ENCODE measurements at regions not wholly inside any gene's neighbourhood (a gene's known extent, or its start where the extent isn't known, plus 50 kb on each side); places are given as distances from the start of the nearest gene placed in this dataset.

- no peak for ATAC-seq
Measured at GRCh38 chr15:91689377-91689776, 164.1 kb upstream of the SLCO3A1 start.

GRCh38 chr15:91692596-91692995 is 160.9 kb upstream of the SLCO3A1 start:
- ATAC-seq = no peak

GRCh38 chr15:91694131-91694830 is 159.2 kb upstream of the SLCO3A1 start:
- ATAC-seq = no peak

- no peak for ATAC-seq
Measured at GRCh38 chr15:91694831-91695210, 158.7 kb upstream of the SLCO3A1 start.

GRCh38 chr15:91695799-91696198 is 157.7 kb upstream of the SLCO3A1 start:
- ATAC-seq = no peak

- ATAC-seq = no peak
Measured at GRCh38 chr15:91696981-91697380, 156.5 kb upstream of the SLCO3A1 start.

- no peak for ATAC-seq
Measured at GRCh38 chr15:91698241-91698640, 155.3 kb upstream of the SLCO3A1 start.

- ATAC-seq = no peak
Measured at GRCh38 chr15:91699741-91700140, 153.8 kb upstream of the SLCO3A1 start.

GRCh38 chr15:91703274-91703673 is 150.2 kb upstream of the SLCO3A1 start:
- ATAC-seq = no peak

GRCh38 chr15:91704343-91704742 is 149.2 kb upstream of the SLCO3A1 start:
- no peak for ATAC-seq

- peak; percentile 96 to 97 for ATAC-seq
Measured at GRCh38 chr15:91706322-91707032, 147.0 kb upstream of the SLCO3A1 start.

GRCh38 chr15:91710080-91710698 is 143.3 kb upstream of the SLCO3A1 start:
- ATAC-seq = no peak

GRCh38 chr15:91711384-91712033 is 142.0 kb upstream of the SLCO3A1 start:
- no peak for ATAC-seq

GRCh38 chr15:91712286-91712685 is 141.2 kb upstream of the SLCO3A1 start:
- ATAC-seq = no peak

GRCh38 chr15:91716536-91716935 is 137.0 kb upstream of the SLCO3A1 start:
- no peak for ATAC-seq

- no peak for ATAC-seq
Measured at GRCh38 chr15:91717811-91718210, 135.7 kb upstream of the SLCO3A1 start.

- ATAC-seq = no peak
Measured at GRCh38 chr15:91723959-91724358, 129.5 kb upstream of the SLCO3A1 start.

- ATAC-seq = no peak
Measured at GRCh38 chr15:91733661-91734060, 119.8 kb upstream of the SLCO3A1 start.

GRCh38 chr15:91737151-91737818 is 116.2 kb upstream of the SLCO3A1 start:
- no peak for ATAC-seq

- no peak for ATAC-seq
Measured at GRCh38 chr15:91741986-91742385, 111.5 kb upstream of the SLCO3A1 start.

- ATAC-seq = no peak
Measured at GRCh38 chr15:91751611-91752010, 101.9 kb upstream of the SLCO3A1 start.

GRCh38 chr15:91752081-91752785 is 101.3 kb upstream of the SLCO3A1 start:
- no peak for ATAC-seq

Data from activated CD4-positive, CD25-positive, alpha-beta regulatory T cell treated with anti-CD3 and anti-CD28 coated beads, Interleukin-2, amount 50 U/mL, for 24 hours (primary cell).